Activated CD8-positive, alpha-beta T cell treated with anti-CD3 and anti-CD28 coated beads for 36 hours (primary cell): ENCODE measurements at regions not wholly inside any gene's neighbourhood (a gene's known extent, or its start where the extent isn't known, plus 50 kb on each side); places are given as distances from the start of the nearest gene placed in this dataset.

ENCODE experiments used
- ATAC-seq: fragments of 200-7000 bp; cut with Tn5 transposase; one replicate; pipeline ENCODE4 v1.10.0; 2021; ENCODE audit warnings: mild to moderate bottlenecking, moderate library complexity
- CTCF ChIA-PET: fragments of 350-600 bp; sonication (Branson Sonifier 250); formaldehyde crosslinking; loops from one replicate; lab custom pipeline; 2021; ENCODE audit warnings: antibody characterized with exemption; lab: Charles Lee
- POLR2A ChIA-PET: fragments of 350-600 bp; sonication (Branson Sonifier 250); formaldehyde crosslinking; loops from one replicate; lab custom pipeline; 2021; ENCODE audit warnings: antibody characterized with exemption; lab: Charles Lee
- DNase-seq: peaks from one replicate; pipeline ENCODE4 v3.0.0-alpha.2; 2020
- H3K27ac Mint-ChIP-seq: one replicate; pipeline ENCODE4 v1.8.0; 2021; ENCODE audit warnings: mild to moderate bottlenecking, mixed read lengths
- H3K27me3 Mint-ChIP-seq: one replicate; pipeline ENCODE4 v1.8.0; 2021; ENCODE audit warnings: mixed read lengths
- H3K36me3 Mint-ChIP-seq: one replicate; pipeline ENCODE4 v1.8.0; 2021; ENCODE audit warnings: low read depth, mixed read lengths
- H3K4me1 Mint-ChIP-seq: one replicate; pipeline ENCODE4 v1.8.0; 2021; ENCODE audit warnings: low read depth, mixed read lengths
- H3K4me3 Mint-ChIP-seq: one replicate; pipeline ENCODE4 v1.8.0; 2021; ENCODE audit warnings: mild to moderate bottlenecking, moderate library complexity, mixed read lengths
- H3K9me3 Mint-ChIP-seq: one replicate; pipeline ENCODE4 v1.8.0; 2021; ENCODE audit warnings: mixed read lengths
- intact Hi-C: fragments of 100-400 bp; cut with micrococcal nuclease; formaldehyde crosslinking; loops from one replicate; pipeline ENCODE4 v1.10.0; 2022
- TF ChIP-seq, protein P1 (sequence below): fragments of 200-600 bp; IDR thresholded peaks from one replicate; pipeline ENCODE4 v1.8.0; 2022; ENCODE audit warnings: antibody characterized with exemption, mild to moderate bottlenecking

DNA sequence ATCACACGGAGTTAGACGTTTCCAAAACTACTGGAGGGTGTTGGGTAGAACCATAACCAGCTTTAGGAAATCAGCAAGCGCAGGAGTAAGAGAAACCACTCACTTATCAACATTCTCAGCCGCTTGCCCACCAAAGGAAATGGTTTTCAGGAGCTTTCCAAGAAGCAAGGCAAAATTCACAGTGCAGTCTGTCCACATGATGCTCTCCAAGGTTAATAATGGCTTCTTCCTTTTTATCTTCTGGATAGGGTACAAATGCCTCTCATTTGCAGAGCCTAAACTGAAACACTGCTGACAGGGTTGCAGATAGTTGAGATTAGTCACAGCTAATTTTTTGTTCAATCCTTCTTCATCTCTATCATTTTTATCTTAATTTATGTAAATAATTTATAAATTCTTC, 705.4 kb downstream of the RAB28 start:
- TF ChIP-seq, protein P1, sequence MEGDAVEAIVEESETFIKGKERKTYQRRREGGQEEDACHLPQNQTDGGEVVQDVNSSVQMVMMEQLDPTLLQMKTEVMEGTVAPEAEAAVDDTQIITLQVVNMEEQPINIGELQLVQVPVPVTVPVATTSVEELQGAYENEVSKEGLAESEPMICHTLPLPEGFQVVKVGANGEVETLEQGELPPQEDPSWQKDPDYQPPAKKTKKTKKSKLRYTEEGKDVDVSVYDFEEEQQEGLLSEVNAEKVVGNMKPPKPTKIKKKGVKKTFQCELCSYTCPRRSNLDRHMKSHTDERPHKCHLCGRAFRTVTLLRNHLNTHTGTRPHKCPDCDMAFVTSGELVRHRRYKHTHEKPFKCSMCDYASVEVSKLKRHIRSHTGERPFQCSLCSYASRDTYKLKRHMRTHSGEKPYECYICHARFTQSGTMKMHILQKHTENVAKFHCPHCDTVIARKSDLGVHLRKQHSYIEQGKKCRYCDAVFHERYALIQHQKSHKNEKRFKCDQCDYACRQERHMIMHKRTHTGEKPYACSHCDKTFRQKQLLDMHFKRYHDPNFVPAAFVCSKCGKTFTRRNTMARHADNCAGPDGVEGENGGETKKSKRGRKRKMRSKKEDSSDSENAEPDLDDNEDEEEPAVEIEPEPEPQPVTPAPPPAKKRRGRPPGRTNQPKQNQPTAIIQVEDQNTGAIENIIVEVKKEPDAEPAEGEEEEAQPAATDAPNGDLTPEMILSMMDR, result no peak
- no peaks in the 10 kb centered on the region for H3K4me1 Mint-ChIP-seq
- DNase-seq (no peak), ATAC-seq (no peak)
- no peaks in the 10 kb centered on the region for H3K9me3 Mint-ChIP-seq
- no peak overlapping the region for H3K27ac Mint-ChIP-seq
- intact Hi-C loops, result no loop called here
- ChIA-PET CTCF (no interaction called here), POLR2A (interaction anchor here (0.9 kb wide), 1 partner anchor 10 kb away, joined by 3 read pairs; no protein-coding TSS in a partner anchor)
- H3K4me3 Mint-ChIP-seq, result no peak overlapping the region
- no peaks in the 10 kb centered on the region for H3K27me3 Mint-ChIP-seq
- no peaks in the 10 kb centered on the region for H3K36me3 Mint-ChIP-seq

DNA sequence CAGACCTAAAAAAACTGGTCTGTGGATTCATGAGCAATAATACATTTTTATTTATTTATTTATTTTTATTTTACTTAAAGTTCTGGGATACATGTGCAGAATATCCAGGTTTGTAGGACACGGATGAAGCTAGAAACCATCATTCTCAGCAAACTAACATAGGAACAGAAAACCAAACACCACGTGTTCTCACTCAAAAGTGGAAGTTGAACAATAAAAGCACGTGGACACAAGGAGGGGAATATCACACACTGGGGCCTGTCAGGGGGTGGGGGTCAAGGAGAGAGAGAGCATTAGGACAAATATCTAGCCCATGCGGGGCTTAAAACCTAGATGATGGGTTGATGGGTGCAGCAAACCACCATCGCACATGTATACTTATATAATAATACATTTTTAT, 705.9 kb downstream of the RAB28 start:
- no peaks in the 10 kb centered on the region for H3K4me1 Mint-ChIP-seq
- DNase-seq (no peak), ATAC-seq (no peak)
- no peak overlapping the region for H3K4me3 Mint-ChIP-seq
- H3K9me3 Mint-ChIP-seq, result no peaks in the 10 kb centered on the region
- H3K27ac Mint-ChIP-seq, result no peak overlapping the region
- POLR2A ChIA-PET, result interaction anchor here (0.9 kb wide), 1 partner anchor 10 kb away, joined by 3 read pairs; no protein-coding TSS in a partner anchor
- TF ChIP-seq, protein P1, result no peak
- H3K27me3 Mint-ChIP-seq, result no peaks in the 10 kb centered on the region
- CTCF ChIA-PET, result no interaction called here
- intact Hi-C loops, result no loop called here
- H3K36me3 Mint-ChIP-seq, result no peaks in the 10 kb centered on the region

DNA sequence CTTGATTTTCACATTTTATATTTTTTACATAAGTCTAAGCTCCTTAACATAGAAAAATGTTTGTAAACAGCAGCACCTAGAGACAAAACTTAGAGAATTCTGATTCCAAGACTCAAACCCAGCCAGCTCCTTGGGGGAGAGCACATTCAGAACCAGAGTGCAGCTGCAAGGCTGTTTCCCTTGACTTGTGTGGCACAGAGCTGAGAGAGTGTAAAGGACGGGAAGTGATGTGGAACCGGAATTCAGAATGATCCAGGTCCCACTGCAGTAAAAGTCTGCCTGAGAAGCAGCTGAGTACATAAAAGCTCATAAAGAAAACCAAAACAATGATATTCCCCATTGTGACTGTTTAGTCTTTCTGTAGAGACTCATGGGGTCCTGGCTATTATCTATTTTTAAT, 713.8 kb downstream of the RAB28 start:
- no peaks in the 10 kb centered on the region for H3K9me3 Mint-ChIP-seq
- H3K27me3 Mint-ChIP-seq, result peaks cover 5% of the 10 kb centered on the region
- H3K4me1 Mint-ChIP-seq, result no peaks in the 10 kb centered on the region
- no peak for DNase-seq
- CTCF ChIA-PET, result no interaction called here
- POLR2A ChIA-PET, result no interaction called here
- no peak overlapping the region for H3K27ac Mint-ChIP-seq
- intact Hi-C loops, result no loop called here
- TF ChIP-seq, protein P1, result no peak
- H3K36me3 Mint-ChIP-seq, result no peaks in the 10 kb centered on the region
- H3K4me3 Mint-ChIP-seq, result no peak overlapping the region
- ATAC-seq, result no peak

- Mint-ChIP-seq H3K27me3 (peaks cover 1% of the 10 kb centered on the region), H3K36me3 (no peaks in the 10 kb centered on the region), H3K4me3 (no peak overlapping the region), H3K4me1 (no peaks in the 10 kb centered on the region), H3K27ac (no peak overlapping the region), H3K9me3 (no peaks in the 10 kb centered on the region)
- TF ChIP-seq, protein P1, result no peak
- ATAC-seq (no peak), DNase-seq (no peak)
- ChIA-PET CTCF (no interaction called here), POLR2A (no interaction called here)
- intact Hi-C loops, result no loop called here
Observed at GRCh38 chr4:12761694-12762093, 722.4 kb downstream of the RAB28 start.

- DNase-seq (no peak), ATAC-seq (no peak)
- H3K27me3 Mint-ChIP-seq, result no peaks in the 10 kb centered on the region
- H3K36me3 Mint-ChIP-seq, result no peaks in the 10 kb centered on the region
- no peak overlapping the region for H3K27ac Mint-ChIP-seq
- no peaks in the 10 kb centered on the region for H3K9me3 Mint-ChIP-seq
- ChIA-PET POLR2A (no interaction called here), CTCF (no interaction called here)
- intact Hi-C loops, result no loop called here
- no peaks in the 10 kb centered on the region for H3K4me1 Mint-ChIP-seq
- TF ChIP-seq, protein P1, result no peak
- no peak overlapping the region for H3K4me3 Mint-ChIP-seq
Observed at GRCh38 chr4:12747154-12747553, 737.0 kb downstream of the RAB28 start.
